K562 (cell line): ENCODE measurements at regions not wholly inside any gene's neighbourhood (a gene's known extent, or its start where the extent isn't known, plus 50 kb on each side); places are given as distances from the start of the nearest gene placed in this dataset.

Experiments
- CTCFL ChIP-seq: IDR thresholded peaks from 2 replicates; pipeline ENCODE4 v1.6.1; 2011; ENCODE audit warnings: borderline replicate concordance, low read depth, mild to moderate bottlenecking, moderate library complexity, low read length; ENCODE audit not compliant: insufficient read depth, poor library complexity, severe bottlenecking
- ETS1 ChIP-seq: conservative IDR thresholded peaks from 2 replicates; pipeline ENCODE4 v1.6.1; 2011; ENCODE audit warnings: low read depth, mild to moderate bottlenecking, low read length; ENCODE audit not compliant: control insufficient read depth
- FOXK1 ChIP-seq: sonication (generic); formaldehyde crosslinking; IDR thresholded peaks from 2 replicates; pipeline ENCODE4 v1.8.0; 2022; ENCODE audit warnings: missing genetic modification reagents, mild to moderate bottlenecking, borderline replicate concordance
- HNRNPL ChIP-seq: fragments of 200-400 bp; formaldehyde crosslinking; IDR thresholded peaks from 2 replicates; pipeline ENCODE4 v1.6.1; 2017; ENCODE audit warnings: low read depth, mild to moderate bottlenecking, low read length
- HOXB6 ChIP-seq: fragments of 250-450 bp; sonication (Bioruptor Pico); IDR thresholded peaks from 2 replicates; pipeline ENCODE4 v1.5.1; 2022; ENCODE audit warnings: mild to moderate bottlenecking, borderline replicate concordance
- MEIS2 ChIP-seq: fragments of 450-650 bp; IDR thresholded peaks from 2 replicates; pipeline ENCODE4 v1.6.1; 2014; ENCODE audit warnings: mild to moderate bottlenecking; ENCODE audit not compliant: partially characterized antibody
- PBX2 ChIP-seq, 2 experiments: IDR thresholded peaks in 1 of 2; conservative IDR thresholded peaks in 1 of 2; 2 replicates each; pipeline ENCODE4 v1.6.1; 2016; ENCODE audit warnings: low read depth in 2 of 2, mild to moderate bottlenecking in 1 of 2, missing compliant biosample characterization in 1 of 2, missing genetic modification characterization in 1 of 2, moderate library complexity in 1 of 2
- PRDM10 ChIP-seq: fragments of 450-650 bp; IDR thresholded peaks from 2 replicates; pipeline ENCODE4 v1.6.1; 2018; ENCODE audit not compliant: partially characterized antibody
- RUNX1 ChIP-seq: sonication (generic); IDR thresholded peaks from 2 replicates; pipeline ENCODE4 v1.6.1; 2016; ENCODE audit warnings: antibody characterized with exemption, low read depth
- SIX5 ChIP-seq, 2 experiments: IDR thresholded peaks; 2 replicates each; pipeline ENCODE4 v1.6.1; 2011; ENCODE audit warnings: low read length in 2 of 2, borderline replicate concordance in 1 of 2, low read depth in 1 of 2, mild to moderate bottlenecking in 1 of 2, moderate library complexity in 1 of 2; ENCODE audit not compliant: insufficient read depth in 1 of 2
- TAF15 ChIP-seq: fragments of 200-400 bp; formaldehyde crosslinking; IDR thresholded peaks from 2 replicates; pipeline ENCODE4 v1.6.1; 2017; ENCODE audit warnings: mild to moderate bottlenecking, low read depth, low read length, moderate library complexity
- TAL1 ChIP-seq: fragments of 450-650 bp; IDR thresholded peaks from 2 replicates; pipeline ENCODE4 v1.6.1; 2016; ENCODE audit warnings: mild to moderate bottlenecking
- TFE3 ChIP-seq: fragments of 450-650 bp; formaldehyde crosslinking; IDR thresholded peaks from 2 replicates; pipeline ENCODE4 v1.4.0; 2020; ENCODE audit warnings: mild to moderate bottlenecking, mixed read lengths
- ZNF444 ChIP-seq: fragments of 250-450 bp; sonication (Bioruptor Pico); IDR thresholded peaks from 2 replicates; pipeline ENCODE4 v1.4.0; 2020; ENCODE audit warnings: mild to moderate bottlenecking, moderate library complexity
- ZNF778 ChIP-seq: fragments of 450-650 bp; formaldehyde crosslinking; IDR thresholded peaks from 2 replicates; pipeline ENCODE4 v1.4.0; 2020; ENCODE audit warnings: mild to moderate bottlenecking, moderate library complexity

- TF ChIP-seq CTCFL (no peak), MEIS2 (peak; percentile 53), SIX5 (IDR thresholded peaks at IDR 0.05; ENCODE audit: borderline replicate concordance in 1 of 2, insufficient read depth in 1 of 2, low read depth in 1 of 2, low read length in 2 of 2) (no peak), PRDM10 (no peak), TAL1 (0 out of 2 replicates have a peak, but pooled peaks have one; percentile 7), FOXK1 (CRISPR knock-in tag) (no peak), HOXB6 (CRISPR knock-in tag) (no peak), ZNF444 (CRISPR knock-in tag) (no peak), HNRNPL (no peak), RUNX1 (no peak), TAF15 (no peak), ZNF778 (CRISPR knock-in tag) (no peak), ETS1 (no peak), TFE3 (no peak), PBX2 (CRISPR knock-in tag; IDR thresholded peaks at IDR 0.05; ENCODE audit: low read depth) (no peak), PBX2 (tag; conservative IDR thresholded peaks at IDR 0.05; ENCODE audit: low read depth) (peak; percentile 53; the same call in 1 of the 2 replicates)
These were observed 85.5 kb upstream of the TET2 start (continued) for GRCh38 chr4:105061136-105061696.
